ENCODE measurements at regions not wholly inside any gene's neighbourhood (a gene's known extent, or its start where the extent isn't known, plus 50 kb on each side); places are given as distances from the start of the nearest gene placed in this dataset.

DNA sequence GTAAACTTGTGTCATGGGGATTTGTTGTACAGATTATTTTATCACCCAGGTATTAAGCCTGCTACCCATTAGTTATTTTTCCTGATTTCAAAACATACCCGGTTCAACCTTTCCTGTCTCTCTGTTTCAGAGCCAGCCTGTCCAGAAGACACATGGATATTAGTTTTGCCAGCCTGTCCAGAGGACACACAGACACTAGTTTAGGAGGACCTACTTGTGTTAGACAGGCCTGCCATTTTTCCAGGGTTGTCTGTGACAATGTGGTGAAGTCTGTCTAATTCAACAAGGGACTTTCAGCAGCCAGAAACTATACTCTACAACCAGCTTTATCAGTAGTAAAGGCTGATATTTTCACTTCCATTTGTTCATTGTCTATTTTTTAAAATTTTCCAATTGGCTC, 56.1 kb upstream of the DCC start (continued):
- TF ChIP-seq ZNF569 (CRISPR knock-in tag; IDR thresholded peaks at IDR 0.05; ENCODE audit: borderline replicate concordance) (no peak), ZNF547 (CRISPR knock-in tag; IDR thresholded peaks at IDR 0.05) (no peak), ZNF652 (CRISPR knock-in tag; IDR thresholded peaks at IDR 0.05; ENCODE audit: borderline replicate concordance, low read depth) (no peak), RAD21 (CRISPR knock-in tag; IDR thresholded peaks at IDR 0.05) (no peak), SMARCC2 (IDR thresholded peaks at IDR 0.05) (no peak), ZNF777 (CRISPR knock-in tag; IDR thresholded peaks at IDR 0.05) (no peak)
- TF ChIP-seq, protein P1, sequence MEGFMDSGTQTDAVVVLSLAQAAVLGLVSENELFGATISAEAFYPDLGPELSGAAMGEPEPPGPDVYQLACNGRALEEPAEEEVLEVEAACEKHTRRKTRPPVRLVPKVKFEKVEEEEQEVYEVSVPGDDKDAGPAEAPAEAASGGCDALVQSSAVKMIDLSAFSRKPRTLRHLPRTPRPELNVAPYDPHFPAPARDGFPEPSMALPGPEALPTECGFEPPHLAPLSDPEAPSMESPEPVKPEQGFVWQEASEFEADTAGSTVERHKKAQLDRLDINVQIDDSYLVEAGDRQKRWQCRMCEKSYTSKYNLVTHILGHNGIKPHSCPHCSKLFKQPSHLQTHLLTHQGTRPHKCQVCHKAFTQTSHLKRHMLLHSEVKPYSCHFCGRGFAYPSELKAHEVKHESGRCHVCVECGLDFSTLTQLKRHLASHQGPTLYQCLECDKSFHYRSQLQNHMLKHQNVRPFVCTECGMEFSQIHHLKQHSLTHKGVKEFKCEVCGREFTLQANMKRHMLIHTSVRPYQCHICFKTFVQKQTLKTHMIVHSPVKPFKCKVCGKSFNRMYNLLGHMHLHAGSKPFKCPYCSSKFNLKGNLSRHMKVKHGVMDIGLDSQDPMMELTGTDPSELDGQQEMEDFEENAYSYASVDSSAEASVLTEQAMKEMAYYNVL (CRISPR knock-in tag; IDR thresholded peaks at IDR 0.05; ENCODE audit: borderline replicate concordance), result no peak
- TF ChIP-seq, protein P2, sequence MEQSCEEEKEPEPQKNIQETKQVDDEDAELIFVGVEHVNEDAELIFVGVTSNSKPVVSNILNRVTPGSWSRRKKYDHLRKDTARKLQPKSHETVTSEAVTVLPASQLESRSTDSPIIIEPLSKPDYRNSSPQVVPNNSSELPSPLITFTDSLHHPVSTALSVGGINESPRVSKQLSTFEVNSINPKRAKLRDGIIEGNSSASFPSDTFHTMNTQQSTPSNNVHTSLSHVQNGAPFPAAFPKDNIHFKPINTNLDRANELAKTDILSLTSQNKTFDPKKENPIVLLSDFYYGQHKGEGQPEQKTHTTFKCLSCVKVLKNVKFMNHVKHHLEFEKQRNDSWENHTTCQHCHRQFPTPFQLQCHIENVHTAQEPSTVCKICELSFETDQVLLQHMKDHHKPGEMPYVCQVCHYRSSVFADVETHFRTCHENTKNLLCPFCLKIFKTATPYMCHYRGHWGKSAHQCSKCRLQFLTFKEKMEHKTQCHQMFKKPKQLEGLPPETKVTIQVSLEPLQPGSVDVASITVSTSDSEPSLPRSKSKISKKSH (CRISPR knock-in tag; IDR thresholded peaks at IDR 0.05; ENCODE audit: borderline replicate concordance), result no peak
- TF ChIP-seq, protein P3, sequence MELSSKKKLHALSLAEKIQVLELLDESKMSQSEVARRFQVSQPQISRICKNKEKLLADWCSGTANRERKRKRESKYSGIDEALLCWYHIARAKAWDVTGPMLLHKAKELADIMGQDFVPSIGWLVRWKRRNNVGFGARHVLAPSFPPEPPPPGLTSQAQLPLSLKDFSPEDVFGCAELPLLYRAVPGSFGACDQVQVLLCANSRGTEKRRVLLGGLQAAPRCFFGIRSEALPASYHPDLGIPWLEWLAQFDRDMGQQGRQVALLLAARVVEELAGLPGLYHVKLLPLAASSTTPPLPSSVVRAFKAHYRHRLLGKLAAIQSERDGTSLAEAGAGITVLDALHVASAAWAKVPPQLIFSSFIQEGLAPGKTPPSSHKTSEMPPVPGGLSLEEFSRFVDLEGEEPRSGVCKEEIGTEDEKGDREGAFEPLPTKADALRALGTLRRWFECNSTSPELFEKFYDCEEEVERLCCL (CRISPR knock-in tag; IDR thresholded peaks at IDR 0.05; ENCODE audit: borderline replicate concordance), result no peak

Measured in HepG2 (cell line).